Transverse colon (tissue), 4 donors: ENCODE measurements at regions not wholly inside any gene's neighbourhood (a gene's known extent, or its start where the extent isn't known, plus 50 kb on each side); places are given as distances from the start of the nearest gene placed in this dataset.

Experiments
- DNase-seq: peaks from one replicate; pipeline ENCODE4 v3.0.0-alpha.2; 2019
- H3K27ac ChIP-seq, 4 donors: fragments of 200-600 bp; sonication (generic); 2 replicates each; pipeline ENCODE4 v1.5.1; 2016 to 2018; ENCODE audit warnings: inconsistent platforms in 4 of 4
- H3K27me3 ChIP-seq: fragments of 200-600 bp; sonication (generic); 2 replicates; pipeline ENCODE4 v1.5.1; 2017; ENCODE audit warnings: inconsistent platforms
- H3K36me3 ChIP-seq, 4 donors: fragments of 200-600 bp; sonication (generic); 2 replicates each; pipeline ENCODE4 v1.5.1; 2017 to 2019; ENCODE audit warnings: inconsistent platforms in 4 of 4
- H3K4me1 ChIP-seq, 4 donors: fragments of 200-600 bp; sonication (generic); 2 replicates each; pipeline ENCODE4 v1.5.1; 2017 to 2020; ENCODE audit warnings: inconsistent platforms in 4 of 4
- H3K4me3 ChIP-seq, 4 donors: fragments of 200-600 bp; sonication (generic); 1 replicate in 1 of 4; 2 replicates in 3 of 4; pipeline versions ENCODE4 v1.5.1 to v1.6.1; 2017 to 2019; ENCODE audit warnings: inconsistent platforms in 4 of 4
- H3K9me3 ChIP-seq, 2 donors: fragments of 200-600 bp; sonication (generic); 2 replicates each; pipeline ENCODE4 v1.5.1; 2017 to 2019; ENCODE audit warnings: inconsistent platforms in 2 of 2
- CTCF ChIP-seq, 5 experiments: fragments of 200-600 bp in 3 of 5; fragments of 450-650 bp in 2 of 5; sonication (generic) in 3 of 5; IDR thresholded peaks; 1 replicate in 2 of 5; 2 replicates in 3 of 5; pipeline ENCODE4 v1.5.1; 2016 to 2017; ENCODE audit warnings: antibody characterized with exemption in 5 of 5, inconsistent platforms in 3 of 5, mild to moderate bottlenecking in 2 of 5, moderate library complexity in 1 of 5
- EP300 ChIP-seq: sonication (generic); formaldehyde crosslinking; IDR thresholded peaks from one replicate; pipeline ENCODE4 v1.6.1; 2017; ENCODE audit warnings: antibody characterized with exemption, low read depth
- POLR2A ChIP-seq: fragments of 450-650 bp; IDR thresholded peaks from one replicate; pipeline ENCODE4 v1.6.1; 2016; ENCODE audit warnings: antibody characterized with exemption, mild to moderate bottlenecking, moderate library complexity
- POLR2AphosphoS5 ChIP-seq, 3 donors: sonication (generic); formaldehyde crosslinking; IDR thresholded peaks; one replicate each; pipeline ENCODE4 v1.6.1; 2016; ENCODE audit warnings: antibody characterized with exemption in 3 of 3
- WGBS, 2 donors: methylation state at CpG; one replicate each; pipeline ENCODE4 v1.1.5; 2018; ENCODE audit warnings: low coverage in 1 of 2; 5-methylcytosine and 5-hydroxymethylcytosine counted together
- in situ Hi-C, 4 donors: fragments of 200-750 bp; cut with MboI; loops; one replicate each; pipeline versions ENCODE4 v1.15.0 to v1.15.1; 2017; ENCODE audit warnings: low sequenced_read_pairs in 3 of 4, low pct_ligation_motif_present in 1 of 4, low pct_unique_long_range_greater_than_20kb in 1 of 4
- intact Hi-C: fragments of 100-400 bp; cut with DNase I; formaldehyde crosslinking; loops from one replicate; pipeline ENCODE4 v1.15.1; 2023; ENCODE audit warnings: low total_unique reads

DNA sequence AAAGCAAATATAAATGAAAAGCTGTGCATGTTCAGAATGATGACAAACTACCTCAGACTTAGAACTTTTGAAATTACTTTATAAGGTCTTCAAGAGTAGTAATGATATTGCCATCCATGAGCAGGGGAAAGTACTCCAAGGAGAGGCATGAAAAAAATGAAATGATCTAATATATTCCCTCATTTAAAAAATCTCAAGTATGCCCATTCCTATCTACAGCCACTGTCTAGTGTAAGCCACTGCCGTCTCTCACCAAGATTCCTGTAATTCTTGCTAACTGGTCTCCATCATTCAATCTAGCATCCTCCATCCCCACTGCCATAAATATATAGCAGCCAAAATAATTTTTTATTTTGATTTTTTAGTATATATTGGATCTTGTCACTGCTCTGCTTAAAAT is 258.8 kb downstream of the PLOD2 start:
- H3K36me3 ChIP-seq, result no peaks in the 10 kb centered on the region
- peaks cover 0 to 3% (median 0%) of the 10 kb centered on the region in 4 donors for H3K4me1 ChIP-seq
- 0 to 47% methylated on average over 1 of the region's 1 CpG for WGBS, 2 donors
- in situ Hi-C loops, result no loop called here
- TF ChIP-seq CTCF (IDR thresholded peaks at IDR 0.05) (no peak), POLR2AphosphoS5 (IDR thresholded peaks at IDR 0.05) (no peak)
- no peaks in the 10 kb centered on the region for H3K27me3 ChIP-seq
- no peak for DNase-seq
- H3K27ac ChIP-seq, result no peak overlapping the region
- no peak overlapping the region for H3K4me3 ChIP-seq
- no peaks in the 10 kb centered on the region for H3K9me3 ChIP-seq
- intact Hi-C loops, result no loop called here

- DNase-seq, result no peak
- H3K36me3 ChIP-seq, result no peaks in the 10 kb centered on the region
- H3K4me3 ChIP-seq, result no peak overlapping the region
- TF ChIP-seq CTCF (IDR thresholded peaks at IDR 0.05) (no peak), EP300 (no peak), POLR2AphosphoS5 (IDR thresholded peaks at IDR 0.05) (no peak), POLR2A (no peak)
- intact Hi-C loops, result no loop called here
- no peaks in the 10 kb centered on the region for H3K9me3 ChIP-seq
- no peaks in the 10 kb centered on the region for H3K4me1 ChIP-seq
- 89% methylated on average over 11 of the region's 12 CpGs; no CpG with 5 or more reads in 1 of the 2 donors for WGBS, 2 donors
- no peaks in the 10 kb centered on the region for H3K27me3 ChIP-seq
- in situ Hi-C loops, result no loop called here
- H3K27ac ChIP-seq, result no peak overlapping the region
These were observed 257.4 kb downstream of the PLOD2 start for GRCh38 chr3:145903472-145904013.

DNA sequence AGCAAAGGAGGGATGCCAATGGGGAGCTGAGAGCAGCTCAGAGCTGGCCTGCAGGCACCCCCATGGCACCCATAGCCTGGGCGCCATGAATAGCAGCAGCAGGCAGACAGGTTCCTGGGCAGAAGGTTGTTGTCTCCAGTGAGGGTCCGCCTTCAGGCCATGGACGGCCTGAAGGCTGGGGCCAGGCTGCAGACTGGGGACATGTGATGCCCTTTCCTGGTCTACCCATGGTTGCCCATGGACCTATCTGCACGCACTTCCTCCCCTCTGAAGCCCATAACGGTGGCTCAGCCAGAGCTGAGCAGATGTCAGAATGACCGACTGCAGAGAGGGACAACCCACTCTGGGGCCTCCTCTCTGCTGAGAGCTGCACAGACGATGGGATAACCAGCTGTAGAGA is 256.8 kb downstream of the PLOD2 start:
- WGBS, 2 donors, result 89% methylated on average over 7 of the region's 7 CpGs; no CpG with 5 or more reads in 1 of the 2 donors
- intact Hi-C loops (no loop called here), in situ Hi-C loops (no loop called here)
- H3K4me3 ChIP-seq, result no peak overlapping the region
- TF ChIP-seq POLR2A (no peak), POLR2AphosphoS5 (IDR thresholded peaks at IDR 0.05) (no peak), EP300 (no peak), CTCF (IDR thresholded peaks at IDR 0.05) (no peak)
- H3K36me3 ChIP-seq, result no peaks in the 10 kb centered on the region
- no peaks in the 10 kb centered on the region for H3K9me3 ChIP-seq
- DNase-seq, result no peak
- no peaks in the 10 kb centered on the region for H3K27me3 ChIP-seq
- no peaks in the 10 kb centered on the region for H3K4me1 ChIP-seq
- H3K27ac ChIP-seq, result no peak overlapping the region

- no peak for DNase-seq
- intact Hi-C loops (no loop called here), in situ Hi-C loops (no loop called here)
- Histone ChIP-seq H3K9me3 (no peaks in the 10 kb centered on the region), H3K27me3 (no peaks in the 10 kb centered on the region), H3K36me3 (no peaks in the 10 kb centered on the region), H3K27ac (no peak overlapping the region), H3K4me3 (no peak overlapping the region), H3K4me1 (no peaks in the 10 kb centered on the region)
- TF ChIP-seq POLR2A (no peak), CTCF (IDR thresholded peaks at IDR 0.05) (no peak), POLR2AphosphoS5 (IDR thresholded peaks at IDR 0.05) (no peak), EP300 (no peak)
These were observed 254.7 kb downstream of the PLOD2 start for GRCh38 chr3:145906301-145906700.
